ENCODE measurements at regions not wholly inside any gene's neighbourhood (a gene's known extent, or its start where the extent isn't known, plus 50 kb on each side); places are given as distances from the start of the nearest gene placed in this dataset.
"Not testable (repeated sequence)": the region's sequence is repeated elsewhere in the genome, so short reads cannot be mapped to it uniquely, and the experiment has no call there.

GRCh38 chr10:91745090-91745831 lies 53.0 kb upstream of the TNKS2 start:
- DNase-seq, result peak; percentile 20

- no peak for DNase-seq
Measured at GRCh38 chr10:91743465-91743864, 54.8 kb upstream of the TNKS2 start.

- DNase-seq, result no peak
Measured at GRCh38 chr10:91742229-91742628, 56.0 kb upstream of the TNKS2 start.

GRCh38 chr10:91741356-91741755 lies 56.9 kb upstream of the TNKS2 start:
- no peak for DNase-seq

- no peak for DNase-seq
Measured at GRCh38 chr10:91740353-91740924, 57.8 kb upstream of the TNKS2 start.

DNA sequence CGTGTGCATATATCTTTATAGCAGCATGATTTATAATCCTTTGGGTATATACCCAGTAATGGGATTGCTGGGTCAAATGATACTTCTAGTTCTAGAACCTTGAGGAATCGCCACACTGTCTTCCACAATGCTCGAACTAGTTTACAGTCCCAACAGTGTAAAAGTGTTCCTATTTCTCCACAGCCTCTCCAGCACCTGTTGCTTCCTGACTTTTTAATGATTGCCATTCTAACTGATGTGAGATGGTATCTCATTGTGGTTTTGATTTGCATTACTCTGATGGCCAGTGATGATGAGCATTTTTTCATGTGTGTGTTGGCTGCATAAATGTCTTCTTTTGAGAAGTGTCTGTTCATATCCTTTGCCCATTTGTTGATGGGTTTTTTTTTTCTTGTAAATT lies 66.0 kb upstream of the TNKS2 start:
- DNase-seq, result not testable (repeated sequence)

DNA sequence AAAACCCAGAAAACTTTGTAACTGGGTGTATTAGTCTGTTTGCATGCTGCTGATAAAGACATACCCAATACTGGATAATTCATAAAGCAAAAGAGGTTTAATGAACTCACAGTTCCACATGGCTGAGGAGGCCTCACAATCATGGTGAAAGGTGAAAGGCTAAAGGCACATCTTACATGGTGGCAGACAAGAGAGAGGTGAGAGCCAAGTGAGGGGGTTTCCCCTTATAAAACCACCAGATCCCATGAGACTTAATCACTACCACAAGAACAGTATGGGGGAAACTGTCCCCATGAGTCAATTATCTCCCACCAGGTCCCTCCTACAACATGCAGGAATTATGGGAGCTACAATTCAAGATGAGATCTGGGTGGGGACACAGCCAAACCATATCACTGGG lies 68.9 kb upstream of the TNKS2 start:
- DNase-seq, result not testable (repeated sequence)

- DNase-seq, result no peak
Measured at GRCh38 chr10:91726355-91726754, 71.9 kb upstream of the TNKS2 start.

- DNase-seq, result no peak
Measured at GRCh38 chr10:91724933-91725332, 73.3 kb upstream of the TNKS2 start.

DNA sequence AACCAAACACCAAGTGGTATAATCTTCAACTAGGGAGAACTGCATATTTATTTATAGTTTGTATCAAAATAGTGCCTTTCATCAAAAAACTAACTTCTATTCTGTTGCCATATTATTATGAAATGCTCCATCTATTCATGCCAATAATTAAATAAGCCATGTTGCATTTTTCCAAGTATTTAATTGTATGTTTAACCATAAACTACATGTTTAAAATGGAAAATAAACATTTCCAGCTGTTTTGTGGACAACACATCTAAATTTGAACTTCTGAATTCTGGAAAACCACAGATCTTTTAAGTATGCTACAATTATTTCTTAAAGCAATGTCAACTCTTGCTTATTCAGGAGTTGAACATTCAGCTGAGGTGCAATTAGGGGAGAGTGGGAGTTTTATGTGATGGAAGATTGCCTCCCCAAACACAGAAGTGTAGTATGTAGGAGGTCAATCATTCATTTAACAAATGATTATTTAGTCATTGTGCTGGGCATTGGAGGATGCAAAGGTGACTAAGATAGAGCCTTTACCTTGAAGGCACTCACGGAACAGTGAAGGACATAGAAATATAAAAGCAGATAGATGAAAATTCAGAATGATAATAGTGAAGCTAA lies 80.7 kb upstream of the PPP1R3C start:
- no peak for DNase-seq

- DNase-seq, result peak; percentile 64
Measured at GRCh38 chr10:91711885-91712680, 79.2 kb upstream of the PPP1R3C start.

GRCh38 chr10:91709394-91709798 lies 76.5 kb upstream of the PPP1R3C start:
- no peak for DNase-seq

DNA sequence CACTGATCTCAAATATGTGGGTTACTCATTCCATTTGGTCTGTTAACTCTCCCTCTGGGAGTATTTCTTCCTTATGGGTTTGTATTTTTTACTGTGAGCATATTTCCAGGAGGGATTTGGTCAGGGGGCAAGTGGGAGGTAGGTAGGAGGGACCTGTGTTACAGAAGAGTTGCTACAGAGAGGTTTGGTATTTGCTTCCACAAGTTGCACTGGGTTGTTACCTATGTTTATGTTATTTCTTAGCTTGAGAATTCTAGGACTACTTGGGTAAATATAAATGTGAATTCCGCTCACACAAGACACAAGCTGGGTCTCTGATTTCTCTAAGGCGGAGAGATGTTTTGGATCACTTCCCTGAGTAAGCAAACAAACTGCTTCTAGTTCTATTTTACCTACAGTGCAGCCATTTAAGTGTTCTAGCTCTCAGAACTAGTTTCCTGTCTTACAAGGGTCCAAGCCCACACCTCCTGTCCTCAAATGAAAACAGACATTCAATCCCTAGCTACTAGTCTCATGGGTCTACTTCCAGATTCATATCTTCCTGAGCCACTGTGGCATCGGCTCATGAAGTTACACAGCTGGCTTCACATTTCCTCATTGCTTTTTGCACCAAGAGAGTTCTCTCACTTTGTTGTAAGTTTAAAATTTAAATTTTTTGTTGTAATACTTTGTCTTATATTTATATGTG lies 75.4 kb upstream of the PPP1R3C start:
- DNase-seq, result no peak

DNA sequence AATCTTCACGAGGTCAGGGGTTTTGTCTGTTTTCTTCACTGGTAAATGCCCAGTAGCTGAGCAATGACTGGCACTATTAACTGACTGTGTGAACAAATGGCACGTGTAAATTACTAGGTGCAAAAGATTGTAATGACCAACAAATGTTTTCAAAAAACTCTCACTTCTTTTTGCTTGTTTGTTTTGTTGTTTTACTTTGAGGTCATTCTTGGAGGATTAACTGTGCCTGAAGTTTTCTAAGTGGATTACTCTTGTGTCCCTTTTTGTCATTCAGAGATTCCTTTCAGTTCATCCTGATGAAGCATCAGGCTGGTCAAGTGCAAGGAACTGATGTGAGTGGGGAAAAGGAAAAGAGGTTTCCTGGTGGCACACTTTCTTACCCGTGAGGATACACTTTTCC lies 74.4 kb upstream of the PPP1R3C start:
- no peak for DNase-seq

GRCh38 chr10:91705948-91706670 lies 73.2 kb upstream of the PPP1R3C start:
- DNase-seq, result no peak

DNA sequence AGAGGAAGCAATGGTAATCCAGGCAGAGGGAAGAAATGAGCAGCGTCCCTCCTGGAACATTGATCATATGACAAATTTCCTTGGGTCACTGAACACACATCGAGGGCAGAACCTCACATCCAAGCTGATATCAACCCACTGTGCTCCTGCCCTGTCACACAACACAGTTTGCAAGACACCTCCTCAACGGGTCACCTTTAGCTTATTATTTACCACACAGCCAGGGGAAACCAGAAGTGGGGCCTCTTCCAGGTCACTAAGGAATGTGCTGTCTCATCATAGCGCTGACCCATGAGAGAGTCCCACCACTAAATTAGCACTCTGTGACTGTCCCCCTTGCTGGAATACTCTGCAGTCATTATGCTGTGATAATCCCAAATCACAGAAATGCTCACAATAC lies 69.7 kb upstream of the PPP1R3C start:
- no peak for DNase-seq

- no peak for DNase-seq
Measured at GRCh38 chr10:91700788-91701444, 68.0 kb upstream of the PPP1R3C start.

GRCh38 chr10:91700273-91700672 lies 67.4 kb upstream of the PPP1R3C start:
- DNase-seq, result no peak

GRCh38 chr10:91698258-91698657 lies 65.4 kb upstream of the PPP1R3C start:
- no peak for DNase-seq

GRCh38 chr10:91694170-91694794 lies 61.4 kb upstream of the PPP1R3C start:
- no peak for DNase-seq

DNA sequence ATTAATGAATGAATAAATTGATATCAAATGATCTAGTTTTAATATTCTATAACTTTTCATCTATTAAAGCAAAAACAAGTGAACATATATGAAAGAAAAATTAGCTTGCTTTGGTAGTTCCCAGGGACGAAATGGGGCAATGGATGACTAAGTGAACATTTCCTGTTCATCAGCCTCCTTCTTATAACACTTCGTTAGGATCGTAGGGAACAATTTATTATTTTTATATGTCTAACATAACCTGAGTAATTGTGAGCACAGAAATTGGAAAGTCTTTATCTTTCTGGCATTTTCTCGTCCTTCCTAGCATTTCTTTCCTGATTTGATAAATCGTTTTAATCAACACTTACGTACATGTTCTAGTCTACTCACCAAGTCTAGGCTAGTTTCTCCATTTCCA lies 59.1 kb upstream of the PPP1R3C start:
- DNase-seq, result no peak
